Left renal cortex interstitium (tissue), 4 donors: ENCODE measurements at regions not wholly inside any gene's neighbourhood (a gene's known extent, or its start where the extent isn't known, plus 50 kb on each side); places are given as distances from the start of the nearest gene placed in this dataset.
"Not testable (repeated sequence)": the region's sequence is repeated elsewhere in the genome, so short reads cannot be mapped to it uniquely, and the experiment has no call there.

ENCODE experiments used
- DNase-seq, 4 donors: peaks; one replicate each; pipeline ENCODE4 v3.0.0-alpha.2; 2013; ENCODE audit warnings: low read depth in 4 of 4, low spot score in 2 of 4, missing footprints in 1 of 4

GRCh38 chr5:60546207-60546606 is 153.8 kb downstream of the DEPDC1B start:
- DNase-seq, result no peak

GRCh38 chr5:60545551-60545950 is 154.4 kb downstream of the DEPDC1B start:
- no peak for DNase-seq

- DNase-seq, result no peak
Measured at GRCh38 chr5:60544142-60544541, 155.8 kb downstream of the DEPDC1B start.

DNA sequence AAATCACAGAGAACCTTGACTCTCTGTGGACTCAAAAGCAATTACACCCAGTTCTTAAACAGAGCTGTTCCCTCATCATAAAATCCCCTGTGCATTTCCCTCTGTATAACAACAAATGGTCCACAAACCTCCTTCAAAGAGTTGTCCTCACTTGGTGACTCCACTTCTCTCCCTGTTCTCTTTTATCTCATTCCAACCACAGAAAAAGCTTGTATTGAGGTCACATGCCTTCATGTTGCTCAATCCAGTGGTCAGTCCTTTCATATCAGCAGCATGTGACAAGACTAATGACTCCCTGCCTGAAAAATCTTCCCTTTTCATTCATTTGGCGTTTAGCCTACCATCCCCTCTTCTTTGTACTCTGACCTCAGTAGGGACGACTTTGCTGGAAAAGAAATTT is 158.0 kb downstream of the DEPDC1B start:
- DNase-seq, result no peak

DNA sequence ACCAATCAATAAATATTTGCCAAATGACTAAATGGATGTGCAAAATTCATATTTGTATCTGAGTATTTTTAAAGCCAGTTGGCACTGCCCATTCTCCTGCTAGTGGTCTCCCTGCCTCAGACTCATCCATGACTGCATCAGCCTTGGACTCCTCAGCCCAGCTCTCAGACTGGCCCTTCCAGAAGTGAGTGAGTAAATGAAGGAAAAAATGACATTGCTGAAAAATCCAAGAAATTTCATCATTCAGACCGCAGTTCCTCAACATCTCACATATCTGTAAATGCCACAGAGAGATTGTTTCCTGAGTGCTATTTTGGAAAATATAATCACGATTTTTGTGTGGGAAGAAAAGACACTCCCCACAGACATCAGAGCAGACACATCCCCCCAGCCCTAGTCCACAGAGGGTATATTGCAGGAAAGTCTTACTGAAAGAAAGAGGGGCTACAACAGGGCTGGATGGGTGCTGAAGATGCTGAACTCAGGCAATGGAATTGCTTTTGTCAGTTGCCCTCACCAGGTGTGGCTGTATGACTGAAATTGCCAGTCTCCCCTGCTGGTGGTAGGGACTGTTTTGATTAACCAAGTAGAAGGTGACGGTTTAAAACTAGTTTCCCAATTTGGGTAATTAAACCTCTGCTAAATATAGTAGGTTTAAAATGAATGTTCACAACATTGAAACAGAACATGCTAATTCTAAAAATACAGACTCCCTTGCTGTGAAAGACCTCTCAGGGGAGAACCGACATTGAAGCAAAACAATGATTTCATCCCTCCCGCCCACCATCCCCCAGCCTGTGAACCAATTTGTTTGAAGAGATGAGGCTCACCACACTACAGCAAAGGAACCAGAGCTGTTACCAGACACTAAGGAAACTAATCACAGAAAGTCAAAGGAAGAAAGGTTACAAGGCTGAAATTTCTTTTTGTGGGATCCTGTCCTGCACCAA is 158.8 kb downstream of the DEPDC1B start:
- no peak for DNase-seq

- DNase-seq, result no peak
Measured at GRCh38 chr5:60538955-60539866, 160.8 kb downstream of the DEPDC1B start.

DNA sequence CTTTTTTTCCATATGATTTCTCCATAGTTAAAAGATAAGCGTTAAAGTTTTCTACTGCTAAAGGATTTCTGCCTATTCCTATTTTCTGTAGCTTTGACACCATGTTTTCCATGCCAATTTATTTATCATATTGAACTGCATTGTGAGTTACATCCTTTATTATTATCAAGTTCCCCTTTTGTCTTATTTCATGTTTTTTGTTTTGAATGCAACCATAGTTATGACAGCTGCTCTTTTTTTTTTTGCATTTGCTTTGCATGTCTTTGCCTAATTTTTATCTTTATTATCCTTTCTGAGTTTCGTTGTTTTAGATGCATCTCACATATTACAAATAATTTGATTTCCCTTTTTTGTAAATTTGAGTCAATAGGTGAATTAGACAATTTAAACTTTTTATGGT is 161.5 kb downstream of the DEPDC1B start:
- no peak for DNase-seq

- DNase-seq, result no peak
Measured at GRCh38 chr5:60535951-60536350, 164.0 kb downstream of the DEPDC1B start.

GRCh38 chr5:60535198-60535597 is 164.8 kb downstream of the DEPDC1B start:
- no peak for DNase-seq

GRCh38 chr5:60533789-60534188 is 166.2 kb downstream of the DEPDC1B start:
- DNase-seq, result no peak

- not testable (repeated sequence) for DNase-seq
Measured at GRCh38 chr5:60532796-60533195, 167.2 kb downstream of the DEPDC1B start.

DNA sequence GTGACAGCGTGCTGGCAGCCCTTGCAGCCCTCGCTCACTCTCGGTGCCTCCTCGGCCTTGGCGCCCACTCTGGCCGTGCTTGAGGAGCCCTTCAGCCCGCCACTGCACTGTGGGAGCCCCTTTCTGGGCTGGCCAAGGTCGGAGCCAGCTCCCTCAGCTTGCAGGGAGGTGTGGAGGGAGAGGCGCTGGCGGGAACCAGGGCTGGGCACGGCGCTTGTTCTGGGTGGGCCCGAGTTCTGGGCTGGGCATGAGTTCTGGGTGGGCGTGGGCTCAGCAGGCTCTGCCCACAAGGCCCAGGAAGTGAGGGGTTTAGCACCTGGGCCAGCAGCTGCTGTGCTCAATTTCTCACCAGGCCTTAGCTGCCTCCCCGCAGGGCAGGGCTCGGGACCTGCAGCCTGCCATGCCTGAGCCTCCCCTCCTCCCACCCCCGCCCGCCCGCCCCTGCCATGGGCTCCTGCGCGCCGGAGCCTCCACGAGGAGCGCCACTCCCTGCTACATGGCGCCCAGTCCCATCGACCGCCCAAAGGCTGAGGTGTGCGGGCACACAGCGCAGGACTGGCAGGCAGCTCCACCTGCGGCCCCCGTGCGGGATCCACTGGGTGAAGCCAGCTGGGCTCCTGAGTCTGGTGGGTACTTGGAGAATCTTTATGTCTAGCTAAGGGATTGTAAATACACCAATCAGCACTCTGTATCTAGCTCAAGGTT is 169.7 kb downstream of the DEPDC1B start:
- DNase-seq, result not testable (repeated sequence)

- no peak for DNase-seq
Measured at GRCh38 chr5:60529001-60529400, 171.0 kb downstream of the DEPDC1B start.

DNA sequence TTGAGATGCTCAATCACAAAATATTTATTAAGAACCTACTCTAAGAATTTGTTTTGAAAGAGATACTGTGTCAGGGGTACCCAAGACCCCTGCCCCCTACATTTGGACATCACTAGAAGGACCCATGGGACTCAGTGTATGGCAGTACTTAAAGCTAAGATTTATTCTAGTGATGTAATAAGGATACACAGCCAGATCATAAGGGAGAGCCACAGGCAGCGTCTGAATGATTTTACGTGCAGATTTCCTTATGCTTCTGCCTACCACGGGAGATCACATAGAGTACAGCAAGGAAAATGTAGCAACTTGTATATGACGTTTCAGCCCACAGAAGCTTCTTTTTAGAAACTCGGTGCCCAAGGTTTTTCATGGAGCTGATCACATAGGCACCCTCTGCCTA is 172.9 kb downstream of the DEPDC1B start:
- DNase-seq, result no peak

- no peak for DNase-seq
Measured at GRCh38 chr5:60526336-60526875, 173.6 kb downstream of the DEPDC1B start.

GRCh38 chr5:60522292-60522905 is 177.6 kb downstream of the DEPDC1B start:
- no peak for DNase-seq

GRCh38 chr5:60521376-60522291 is 178.3 kb downstream of the DEPDC1B start:
- DNase-seq, result no peak

- DNase-seq, result no peak
Measured at GRCh38 chr5:60520451-60521227, 179.3 kb downstream of the DEPDC1B start.
